IPS DF 6.9 (cell line): ENCODE measurements at regions not wholly inside any gene's neighbourhood (a gene's known extent, or its start where the extent isn't known, plus 50 kb on each side); places are given as distances from the start of the nearest gene placed in this dataset.

Source experiments
- DNase-seq: peaks from one replicate; pipeline ENCODE4 v3.0.0-alpha.2; 2013; ENCODE audit warnings: low read depth, low spot score
- H3K27ac ChIP-seq: one replicate; pipeline ENCODE4 v1.5.1; 2013; ENCODE audit warnings: low read length, control low read depth
- H3K27me3 ChIP-seq: 2 replicates; pipeline ENCODE4 v1.6.1; 2013; ENCODE audit warnings: mild to moderate bottlenecking, low read length; ENCODE audit not compliant: control insufficient read depth, insufficient read depth
- H3K36me3 ChIP-seq: 2 replicates; pipeline ENCODE4 v1.6.1; 2013; ENCODE audit warnings: low read length; ENCODE audit not compliant: control insufficient read depth, insufficient read depth
- H3K4me1 ChIP-seq: 2 replicates; pipeline ENCODE4 v1.6.1; 2013; ENCODE audit warnings: low read length; ENCODE audit not compliant: control insufficient read depth, insufficient read depth
- H3K4me3 ChIP-seq: 2 replicates; pipeline ENCODE4 v1.5.1; 2013; ENCODE audit warnings: mild to moderate bottlenecking, low read length
- H3K9me3 ChIP-seq: 2 replicates; pipeline ENCODE4 v1.6.1; 2013; ENCODE audit warnings: low read length, inconsistent platforms; ENCODE audit not compliant: control insufficient read depth, insufficient read depth
- WGBS: extraction: QIAGEN DNeasy Blood & Tissue Kit; methylation state at CpG from one replicate; pipeline ENCODE4 v1.1.7; 2013; ENCODE audit warnings: mixed read lengths, missing lambda C conversion rate; ENCODE audit not compliant: insufficient read length, insufficient coverage; 5-methylcytosine and 5-hydroxymethylcytosine counted together

DNA sequence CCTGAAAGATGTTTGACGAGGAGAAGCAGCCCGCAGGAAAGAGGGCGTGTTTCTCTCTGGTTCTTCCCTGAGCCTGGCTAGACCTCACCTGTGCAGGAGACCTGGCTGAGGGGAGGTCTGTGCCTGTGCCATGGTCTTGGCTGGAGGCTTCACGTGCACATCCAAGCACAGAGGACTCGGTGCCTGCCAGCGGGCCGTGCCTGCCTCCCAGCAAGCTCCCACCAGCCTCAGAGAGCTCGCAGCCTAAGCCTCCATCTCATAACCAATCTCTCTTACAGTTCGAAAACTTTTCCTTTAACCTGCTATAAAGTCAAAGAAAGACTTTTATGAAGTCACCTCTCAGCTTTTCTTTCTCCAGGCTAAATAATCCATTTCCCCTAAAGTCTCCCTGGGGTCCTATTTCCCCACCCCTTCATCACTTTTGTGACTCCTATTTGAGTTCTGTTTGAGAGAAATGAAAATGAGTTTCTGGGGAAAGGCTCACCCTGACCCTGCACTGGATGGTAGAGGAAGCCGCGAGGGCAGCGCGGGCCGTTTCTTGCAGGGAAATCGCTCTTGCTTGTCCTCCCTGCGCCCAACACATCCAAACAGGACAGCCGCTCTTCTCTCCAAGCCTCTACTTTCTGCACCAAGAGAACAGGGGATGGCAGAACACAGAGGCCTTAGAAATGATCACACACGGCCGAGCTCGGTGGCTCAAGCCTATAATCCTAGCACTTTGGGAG is 521.0 kb downstream of the SOX11 start:
- WGBS = no CpG with 5 or more reads among the region's 20 CpGs
- Histone ChIP-seq H3K4me1 (no peaks in the 10 kb centered on the region), H3K27ac (no peak overlapping the region), H3K36me3 (no peaks in the 10 kb centered on the region), H3K27me3 (no peaks in the 10 kb centered on the region), H3K4me3 (no peak overlapping the region), H3K9me3 (no peaks in the 10 kb centered on the region)
- no peak for DNase-seq

- no CpG with 5 or more reads among the region's 6 CpGs for WGBS
- no peak overlapping the region for H3K4me3 ChIP-seq
- no peaks in the 10 kb centered on the region for H3K27me3 ChIP-seq
- DNase-seq = peak; percentile 4
- H3K27ac ChIP-seq = no peak overlapping the region
- no peaks in the 10 kb centered on the region for H3K9me3 ChIP-seq
- no peaks in the 10 kb centered on the region for H3K4me1 ChIP-seq
- H3K36me3 ChIP-seq = no peaks in the 10 kb centered on the region
These were observed 522.3 kb downstream of the SOX11 start for GRCh38 chr2:6214471-6214870.

GRCh38 chr2:6215053-6215452 is 522.9 kb downstream of the SOX11 start:
- Histone ChIP-seq H3K36me3 (no peaks in the 10 kb centered on the region), H3K27me3 (no peaks in the 10 kb centered on the region), H3K9me3 (no peaks in the 10 kb centered on the region), H3K4me3 (no peak overlapping the region), H3K27ac (no peak overlapping the region), H3K4me1 (no peaks in the 10 kb centered on the region)
- DNase-seq = no peak
- WGBS = no CpG with 5 or more reads among the region's 2 CpGs

DNA sequence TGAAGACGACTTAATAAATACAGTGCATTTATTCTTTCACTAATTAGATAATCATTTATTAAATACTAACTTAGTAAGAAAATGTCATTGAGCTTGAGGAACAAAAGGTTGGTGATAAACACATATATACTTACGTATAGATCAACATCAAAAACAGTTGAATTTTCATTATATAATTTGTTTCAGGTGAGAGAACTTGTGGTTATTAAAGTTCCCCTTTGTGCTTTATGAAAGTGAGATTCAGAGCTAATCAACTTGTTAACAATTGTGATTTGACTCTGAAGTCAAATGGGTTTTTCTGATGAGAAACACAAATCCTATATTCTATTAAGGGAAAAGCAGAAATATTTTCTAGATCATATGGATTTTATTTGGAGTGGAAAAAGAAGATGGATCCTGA is 524.0 kb downstream of the SOX11 start:
- Histone ChIP-seq H3K9me3 (no peaks in the 10 kb centered on the region), H3K4me1 (no peaks in the 10 kb centered on the region), H3K36me3 (no peaks in the 10 kb centered on the region), H3K27ac (no peak overlapping the region), H3K27me3 (no peaks in the 10 kb centered on the region), H3K4me3 (no peak overlapping the region)
- DNase-seq = no peak
- no CpG with 5 or more reads among the region's 2 CpGs for WGBS

- no CpG with 5 or more reads among the region's 4 CpGs for WGBS
- Histone ChIP-seq H3K27ac (no peak overlapping the region), H3K9me3 (no peaks in the 10 kb centered on the region), H3K4me1 (no peaks in the 10 kb centered on the region), H3K4me3 (no peak overlapping the region), H3K36me3 (no peaks in the 10 kb centered on the region), H3K27me3 (no peaks in the 10 kb centered on the region)
- no peak for DNase-seq
These were observed 526.7 kb downstream of the SOX11 start for GRCh38 chr2:6218926-6219325.

DNA sequence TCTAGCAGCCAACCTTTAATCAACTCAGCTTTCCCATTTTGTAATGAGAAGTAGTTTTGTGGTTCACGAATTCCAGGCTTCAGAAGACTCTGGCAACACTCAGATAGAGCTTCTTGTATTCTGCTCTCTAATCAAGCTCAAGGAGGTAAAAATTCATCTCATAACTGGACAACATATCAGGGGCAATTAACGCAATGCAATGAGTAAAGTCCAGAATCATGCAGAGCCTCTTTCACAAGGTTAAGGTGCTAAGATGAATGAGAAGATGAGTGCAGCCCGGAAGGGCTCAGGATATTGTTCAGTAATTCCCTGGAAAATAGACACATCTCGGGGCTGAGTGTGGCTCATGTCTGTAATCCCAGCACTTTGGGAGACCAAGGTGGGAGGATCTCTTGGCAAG is 527.7 kb downstream of the SOX11 start:
- Histone ChIP-seq H3K9me3 (no peaks in the 10 kb centered on the region), H3K27me3 (no peaks in the 10 kb centered on the region), H3K27ac (no peak overlapping the region), H3K36me3 (no peaks in the 10 kb centered on the region), H3K4me1 (no peaks in the 10 kb centered on the region), H3K4me3 (no peak overlapping the region)
- no CpG with 5 or more reads among the region's 4 CpGs for WGBS
- no peak for DNase-seq

- H3K4me3 ChIP-seq = no peak overlapping the region
- H3K36me3 ChIP-seq = no peaks in the 10 kb centered on the region
- no CpG with 5 or more reads among the region's 4 CpGs for WGBS
These were observed 530.1 kb downstream of the SOX11 start for GRCh38 chr2:6222296-6222695.

DNA sequence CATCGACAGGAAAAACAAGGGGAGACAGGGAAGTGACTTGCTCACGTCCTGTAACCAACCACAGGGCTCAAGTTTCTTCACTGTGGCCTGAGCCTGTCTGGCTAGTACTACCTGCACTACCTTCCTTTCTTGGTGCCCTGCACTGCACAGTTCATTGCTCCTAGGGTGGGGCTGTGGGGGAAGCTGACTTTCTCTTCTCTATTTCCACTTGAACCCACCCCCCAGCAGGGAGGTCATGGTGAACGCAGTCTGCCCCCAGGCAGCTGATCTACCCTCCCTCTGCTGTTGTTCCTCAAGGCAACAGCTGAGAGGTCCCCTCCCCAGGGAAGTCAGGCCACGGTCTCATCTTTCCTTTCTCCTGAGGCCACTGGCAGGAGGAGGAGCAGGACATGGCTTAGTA is 532.1 kb downstream of the SOX11 start:
- no peaks in the 10 kb centered on the region for H3K9me3 ChIP-seq
- H3K36me3 ChIP-seq = no peaks in the 10 kb centered on the region
- H3K4me3 ChIP-seq = no peak overlapping the region
- WGBS = no CpG with 5 or more reads among the region's 4 CpGs
- no peaks in the 10 kb centered on the region for H3K4me1 ChIP-seq
- DNase-seq = no peak
- H3K27me3 ChIP-seq = no peaks in the 10 kb centered on the region
- no peak overlapping the region for H3K27ac ChIP-seq

More at GRCh38 chr2:6222296-6222695, 530.1 kb downstream of the SOX11 start:
- no peak for DNase-seq
- Histone ChIP-seq H3K27me3 (no peaks in the 10 kb centered on the region), H3K9me3 (no peaks in the 10 kb centered on the region), H3K4me1 (no peaks in the 10 kb centered on the region), H3K27ac (no peak overlapping the region)

- no peaks in the 10 kb centered on the region for H3K36me3 ChIP-seq
- H3K4me1 ChIP-seq = no peaks in the 10 kb centered on the region
- H3K27ac ChIP-seq = no peak overlapping the region
- H3K4me3 ChIP-seq = no peak overlapping the region
- no peaks in the 10 kb centered on the region for H3K9me3 ChIP-seq
- H3K27me3 ChIP-seq = no peaks in the 10 kb centered on the region
- WGBS = no CpG with 5 or more reads among the region's 2 CpGs
- DNase-seq = no peak
These were observed 536.1 kb downstream of the SOX11 start for GRCh38 chr2:6228251-6228650.

- Histone ChIP-seq H3K27ac (no peak overlapping the region), H3K36me3 (no peaks in the 10 kb centered on the region), H3K9me3 (no peaks in the 10 kb centered on the region), H3K27me3 (no peaks in the 10 kb centered on the region), H3K4me3 (no peak overlapping the region), H3K4me1 (no peaks in the 10 kb centered on the region)
- DNase-seq = no peak
- WGBS = no CpG with 5 or more reads among the region's 5 CpGs
These were observed 539.0 kb downstream of the SOX11 start for GRCh38 chr2:6231166-6231565.

DNA sequence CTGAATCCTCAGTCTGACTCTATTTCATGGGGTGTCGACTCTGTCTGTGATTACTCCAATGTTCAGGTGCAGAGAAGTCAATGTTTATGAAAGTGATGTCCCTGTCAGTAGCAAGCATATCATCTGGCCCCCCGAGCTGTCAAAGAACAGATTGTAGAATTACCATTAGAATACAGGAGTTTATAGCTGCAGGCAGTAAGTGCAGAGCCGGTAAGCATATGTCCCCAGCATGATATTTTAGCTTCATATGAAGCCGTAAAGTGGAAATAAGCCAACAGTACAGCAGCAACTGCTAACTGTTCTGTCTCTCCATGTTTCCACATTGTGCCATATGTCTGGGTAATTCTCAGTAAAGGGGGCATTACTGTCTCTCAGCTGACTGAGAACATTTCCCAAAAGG is 541.8 kb downstream of the SOX11 start:
- DNase-seq = no peak
- no peaks in the 10 kb centered on the region for H3K9me3 ChIP-seq
- no peaks in the 10 kb centered on the region for H3K4me1 ChIP-seq
- no peaks in the 10 kb centered on the region for H3K27me3 ChIP-seq
- no peak overlapping the region for H3K27ac ChIP-seq
- no peaks in the 10 kb centered on the region for H3K36me3 ChIP-seq
- no peak overlapping the region for H3K4me3 ChIP-seq
- no CpG with 5 or more reads among the region's 4 CpGs for WGBS
